OCI-LY1 (cell line): ENCODE measurements at regions not wholly inside any gene's neighbourhood (a gene's known extent, or its start where the extent isn't known, plus 50 kb on each side); places are given as distances from the start of the nearest gene placed in this dataset.

Experiments
- H2AFZ ChIP-seq: fragments of 200-600 bp; sonication (generic), shearing (Covaris generic); 2 replicates; pipeline ENCODE4 v1.6.0; 2014; ENCODE audit warnings: antibody characterized with exemption, mild to moderate bottlenecking, low read length
- H3F3A ChIP-seq: fragments of 200-600 bp; sonication (generic), shearing (Covaris generic); 2 replicates; pipeline ENCODE4 v1.6.0; 2014; ENCODE audit warnings: mild to moderate bottlenecking, antibody characterized with exemption, low read length, moderate library complexity; ENCODE audit not compliant: insufficient read depth
- H3K27ac ChIP-seq: fragments of 200-600 bp; sonication (generic); 2 replicates; pipeline ENCODE4 v1.5.1; 2014; ENCODE audit warnings: low read length, mixed run types, mild to moderate bottlenecking, low read depth; ENCODE audit not compliant: poor library complexity, severe bottlenecking
- H3K27me3 ChIP-seq: fragments of 200-600 bp; sonication (generic); 2 replicates; pipeline ENCODE4 v1.6.0; 2014; ENCODE audit warnings: antibody characterized with exemption, mild to moderate bottlenecking, low read length, moderate library complexity; ENCODE audit not compliant: insufficient read depth
- H3K36me3 ChIP-seq: fragments of 200-600 bp; sonication (generic); 2 replicates; pipeline ENCODE4 v1.6.1; 2014; ENCODE audit warnings: mild to moderate bottlenecking, antibody characterized with exemption, low read length, moderate library complexity, mixed read lengths; ENCODE audit not compliant: insufficient read depth
- H3K4me1 ChIP-seq: fragments of 200-600 bp; sonication (generic); 2 replicates; pipeline ENCODE4 v1.5.1; 2014; ENCODE audit warnings: mild to moderate bottlenecking, low read length, moderate library complexity; ENCODE audit not compliant: insufficient read depth, severe bottlenecking
- H3K4me2 ChIP-seq: fragments of 200-600 bp; sonication (generic), shearing (Covaris generic); 2 replicates; pipeline ENCODE4 v1.6.1; 2014; ENCODE audit warnings: low read length
- H3K4me3 ChIP-seq: fragments of 200-600 bp; sonication (generic); 2 replicates; pipeline ENCODE4 v1.5.1; 2014; ENCODE audit warnings: low read length, low read depth, mild to moderate bottlenecking, mixed read lengths; ENCODE audit not compliant: poor library complexity, severe bottlenecking
- H3K79me2 ChIP-seq: fragments of 200-600 bp; shearing (Covaris generic); 2 replicates; pipeline ENCODE4 v1.6.1; 2016; ENCODE audit warnings: mixed run types, low read length, mixed read lengths; ENCODE audit not compliant: insufficient read depth
- H3K9ac ChIP-seq: fragments of 200-600 bp; sonication (generic), shearing (Covaris generic); 2 replicates; pipeline ENCODE4 v1.6.1; 2014; ENCODE audit warnings: mild to moderate bottlenecking, low read length, mixed read lengths
- H3K9me2 ChIP-seq: fragments of 200-600 bp; sonication (generic), shearing (Covaris generic); 2 replicates; pipeline ENCODE4 v1.6.1; 2014; ENCODE audit warnings: low read depth, mild to moderate bottlenecking, low read length, mixed read lengths
- H3K9me3 ChIP-seq: fragments of 200-600 bp; shearing (Covaris generic); 2 replicates; pipeline ENCODE4 v1.6.1; 2014; ENCODE audit warnings: low read length, mixed read lengths
- H4K20me1 ChIP-seq: fragments of 200-600 bp; sonication (generic), shearing (Covaris generic); 2 replicates; pipeline ENCODE4 v1.6.0; 2016; ENCODE audit warnings: mild to moderate bottlenecking, low read length; ENCODE audit not compliant: insufficient read depth
- EZH2 ChIP-seq: fragments of 200-600 bp; sonication (generic), shearing (Covaris generic); IDR thresholded peaks from 2 replicates; pipeline ENCODE4 v1.8.0; 2017; ENCODE audit warnings: borderline replicate concordance, mixed run types, mild to moderate bottlenecking, antibody characterized with exemption, low read length, moderate library complexity, mixed read lengths
- TF ChIP-seq, protein P1 (sequence below): fragments of 200-600 bp; sonication (generic), shearing (Covaris generic); IDR thresholded peaks from 2 replicates; pipeline ENCODE4 v1.5.1; 2017; ENCODE audit warnings: mild to moderate bottlenecking, antibody characterized with exemption, low read length, moderate library complexity, mixed read lengths

DNA sequence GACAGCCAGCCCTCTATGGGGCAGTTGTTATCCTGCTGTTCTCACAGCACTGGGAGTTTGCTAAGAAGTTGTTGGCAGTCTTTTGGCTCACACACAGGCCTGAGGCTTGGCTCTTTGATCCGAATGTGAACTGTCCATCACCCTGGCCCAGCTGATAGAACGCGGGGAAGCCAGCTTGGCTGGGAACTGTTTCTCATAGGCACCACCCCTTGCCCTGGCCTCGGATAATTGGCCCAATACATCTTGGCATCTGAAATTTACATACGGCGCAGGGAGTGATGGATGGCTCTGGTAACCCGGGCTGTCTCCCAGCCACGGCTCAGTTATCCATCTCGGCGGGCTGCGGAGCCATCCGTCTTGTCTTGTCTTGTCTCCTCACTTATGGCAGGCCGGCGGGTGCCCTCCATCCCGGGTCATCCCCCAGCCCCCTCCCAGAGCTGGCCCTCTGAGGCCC is 164.1 kb downstream of the PHETA1 start:
- no peak overlapping the region for H3K4me3 ChIP-seq
- no peak overlapping the region for H2AFZ ChIP-seq
- H3K79me2 ChIP-seq = no peaks in the 10 kb centered on the region
- no peaks in the 10 kb centered on the region for H3F3A ChIP-seq
- no peak overlapping the region for H3K4me2 ChIP-seq
- no peaks in the 10 kb centered on the region for H3K27me3 ChIP-seq
- H3K9ac ChIP-seq = no peak overlapping the region
- H3K9me3 ChIP-seq = no peaks in the 10 kb centered on the region
- no peak overlapping the region for H3K27ac ChIP-seq
- TF ChIP-seq EZH2 = no peak
- TF ChIP-seq, protein P1, sequence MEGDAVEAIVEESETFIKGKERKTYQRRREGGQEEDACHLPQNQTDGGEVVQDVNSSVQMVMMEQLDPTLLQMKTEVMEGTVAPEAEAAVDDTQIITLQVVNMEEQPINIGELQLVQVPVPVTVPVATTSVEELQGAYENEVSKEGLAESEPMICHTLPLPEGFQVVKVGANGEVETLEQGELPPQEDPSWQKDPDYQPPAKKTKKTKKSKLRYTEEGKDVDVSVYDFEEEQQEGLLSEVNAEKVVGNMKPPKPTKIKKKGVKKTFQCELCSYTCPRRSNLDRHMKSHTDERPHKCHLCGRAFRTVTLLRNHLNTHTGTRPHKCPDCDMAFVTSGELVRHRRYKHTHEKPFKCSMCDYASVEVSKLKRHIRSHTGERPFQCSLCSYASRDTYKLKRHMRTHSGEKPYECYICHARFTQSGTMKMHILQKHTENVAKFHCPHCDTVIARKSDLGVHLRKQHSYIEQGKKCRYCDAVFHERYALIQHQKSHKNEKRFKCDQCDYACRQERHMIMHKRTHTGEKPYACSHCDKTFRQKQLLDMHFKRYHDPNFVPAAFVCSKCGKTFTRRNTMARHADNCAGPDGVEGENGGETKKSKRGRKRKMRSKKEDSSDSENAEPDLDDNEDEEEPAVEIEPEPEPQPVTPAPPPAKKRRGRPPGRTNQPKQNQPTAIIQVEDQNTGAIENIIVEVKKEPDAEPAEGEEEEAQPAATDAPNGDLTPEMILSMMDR = no peak
- no peaks in the 10 kb centered on the region for H4K20me1 ChIP-seq
- no peaks in the 10 kb centered on the region for H3K4me1 ChIP-seq
- no peaks in the 10 kb centered on the region for H3K36me3 ChIP-seq
- no peaks in the 10 kb centered on the region for H3K9me2 ChIP-seq

DNA sequence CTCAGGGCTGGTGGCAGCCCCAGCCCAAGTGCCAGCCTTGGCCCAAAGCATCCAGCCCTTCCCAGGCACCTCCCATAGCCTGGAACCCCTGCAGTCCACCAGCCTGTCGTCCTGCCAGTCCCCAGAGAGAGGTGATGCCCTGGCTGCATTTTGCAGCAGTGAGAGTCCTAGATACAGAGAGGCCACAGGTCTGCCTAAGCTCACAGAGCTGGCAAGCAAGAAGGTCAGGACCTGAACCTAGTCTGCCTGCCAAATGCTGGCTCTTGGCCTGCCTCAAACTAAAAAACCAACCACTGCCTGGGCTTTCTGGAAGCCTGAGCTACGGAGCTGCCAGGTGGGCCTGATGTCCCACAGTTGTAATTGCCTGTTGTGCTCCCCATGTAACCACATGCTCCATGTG is 164.9 kb downstream of the PHETA1 start:
- no peak overlapping the region for H2AFZ ChIP-seq
- H3K4me1 ChIP-seq = no peaks in the 10 kb centered on the region
- H3K4me3 ChIP-seq = no peak overlapping the region
- no peaks in the 10 kb centered on the region for H3K9me3 ChIP-seq
- TF ChIP-seq EZH2 = no peak
- TF ChIP-seq, protein P1 = no peak
- no peaks in the 10 kb centered on the region for H3K36me3 ChIP-seq
- H3K27ac ChIP-seq = no peak overlapping the region
- H3F3A ChIP-seq = no peaks in the 10 kb centered on the region
- H4K20me1 ChIP-seq = no peaks in the 10 kb centered on the region
- no peak overlapping the region for H3K4me2 ChIP-seq
- no peak overlapping the region for H3K9ac ChIP-seq
- no peaks in the 10 kb centered on the region for H3K79me2 ChIP-seq
- H3K27me3 ChIP-seq = no peaks in the 10 kb centered on the region
- no peaks in the 10 kb centered on the region for H3K9me2 ChIP-seq

DNA sequence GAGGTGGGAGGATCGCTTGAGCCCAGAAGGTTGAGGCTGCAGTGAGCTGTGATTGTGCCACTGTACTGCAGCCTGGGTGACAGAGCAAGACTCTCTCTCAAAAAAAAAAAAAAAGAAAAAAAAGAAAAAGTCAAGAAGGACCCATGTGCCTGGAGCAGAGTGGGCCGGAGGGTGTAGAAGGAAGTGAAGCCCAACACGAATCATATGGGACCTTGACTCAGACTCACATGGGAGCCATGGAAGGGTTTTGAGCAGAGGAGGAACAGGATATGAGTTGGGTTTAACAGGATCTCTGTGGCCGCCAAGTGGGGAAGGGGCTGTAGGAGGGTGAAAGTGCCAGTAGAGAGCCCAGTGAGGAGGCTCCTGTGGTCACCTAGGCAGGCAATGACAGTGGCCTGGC is 165.4 kb downstream of the PHETA1 start:
- Histone ChIP-seq H3K9me3 (no peaks in the 10 kb centered on the region), H3K36me3 (no peaks in the 10 kb centered on the region), H3K4me2 (no peak overlapping the region), H3K79me2 (no peaks in the 10 kb centered on the region), H3K9ac (no peak overlapping the region), H3K27ac (no peak overlapping the region), H3K27me3 (no peaks in the 10 kb centered on the region), H3K4me3 (no peak overlapping the region), H3K4me1 (no peaks in the 10 kb centered on the region), H3K9me2 (no peaks in the 10 kb centered on the region), H2AFZ (no peak overlapping the region), H3F3A (no peaks in the 10 kb centered on the region), H4K20me1 (no peaks in the 10 kb centered on the region)
- no peak for TF ChIP-seq EZH2
- TF ChIP-seq, protein P1 = no peak
